Type B pancreatic cell (in vitro differentiated cells): ENCODE measurements at regions not wholly inside any gene's neighbourhood (a gene's known extent, or its start where the extent isn't known, plus 50 kb on each side); places are given as distances from the start of the nearest gene placed in this dataset.

ENCODE experiments used
- DNase-seq: peaks from one replicate; pipeline ENCODE4 v3.0.0; 2021; ENCODE audit warnings: mixed read lengths; ENCODE audit not compliant: unreplicated experiment; ENCODE audit errors: extremely low spot score
- H3K27ac Mint-ChIP-seq: 2 replicates; pipeline ENCODE4 v1.8.0; 2021; ENCODE audit warnings: mild to moderate bottlenecking, mixed read lengths
- H3K27me3 Mint-ChIP-seq: 2 replicates; pipeline ENCODE4 v1.8.0; 2021; ENCODE audit warnings: mixed read lengths
- H3K36me3 Mint-ChIP-seq: 2 replicates; pipeline ENCODE4 v1.8.0; 2021; ENCODE audit warnings: mixed read lengths
- H3K4me1 Mint-ChIP-seq: one replicate; pipeline ENCODE4 v1.8.0; 2021; ENCODE audit warnings: mixed read lengths; ENCODE audit not compliant: unreplicated experiment
- H3K4me3 Mint-ChIP-seq: 2 replicates; pipeline ENCODE4 v1.8.0; 2021; ENCODE audit warnings: mild to moderate bottlenecking, mixed read lengths
- H3K9me3 Mint-ChIP-seq: 2 replicates; pipeline ENCODE4 v1.8.0; 2021; ENCODE audit warnings: mixed read lengths
- TF ChIP-seq, protein P1 (sequence below): fragments of 200-600 bp; sonication (generic); conservative IDR thresholded peaks from 2 replicates; pipeline ENCODE4 v1.5.0; 2021; ENCODE audit warnings: antibody characterized with exemption, mild to moderate bottlenecking

DNA sequence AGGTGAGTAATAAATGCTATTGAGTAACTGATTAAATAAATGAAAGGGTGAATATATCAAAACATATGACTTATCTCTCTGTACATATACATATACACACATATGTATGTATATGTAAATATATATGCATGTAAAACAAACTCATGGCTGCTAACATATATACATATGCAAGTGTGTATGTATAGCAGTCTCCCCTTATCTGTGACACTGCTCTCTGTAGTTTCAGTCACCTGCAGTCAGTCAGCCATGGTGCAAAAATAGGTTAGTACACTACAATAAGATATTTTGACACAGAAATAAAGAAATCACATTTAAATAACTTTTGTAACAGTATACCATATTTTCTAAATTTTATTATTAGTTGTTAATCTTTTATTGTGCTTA, 467.4 kb downstream of the EPHA5 start:
- Mint-ChIP-seq H3K27me3 (no peaks in the 10 kb centered on the region), H3K4me1 (no peaks in the 10 kb centered on the region), H3K4me3 (no peak overlapping the region), H3K36me3 (no peaks in the 10 kb centered on the region), H3K9me3 (no peaks in the 10 kb centered on the region), H3K27ac (no peak overlapping the region)
- TF ChIP-seq, protein P1, sequence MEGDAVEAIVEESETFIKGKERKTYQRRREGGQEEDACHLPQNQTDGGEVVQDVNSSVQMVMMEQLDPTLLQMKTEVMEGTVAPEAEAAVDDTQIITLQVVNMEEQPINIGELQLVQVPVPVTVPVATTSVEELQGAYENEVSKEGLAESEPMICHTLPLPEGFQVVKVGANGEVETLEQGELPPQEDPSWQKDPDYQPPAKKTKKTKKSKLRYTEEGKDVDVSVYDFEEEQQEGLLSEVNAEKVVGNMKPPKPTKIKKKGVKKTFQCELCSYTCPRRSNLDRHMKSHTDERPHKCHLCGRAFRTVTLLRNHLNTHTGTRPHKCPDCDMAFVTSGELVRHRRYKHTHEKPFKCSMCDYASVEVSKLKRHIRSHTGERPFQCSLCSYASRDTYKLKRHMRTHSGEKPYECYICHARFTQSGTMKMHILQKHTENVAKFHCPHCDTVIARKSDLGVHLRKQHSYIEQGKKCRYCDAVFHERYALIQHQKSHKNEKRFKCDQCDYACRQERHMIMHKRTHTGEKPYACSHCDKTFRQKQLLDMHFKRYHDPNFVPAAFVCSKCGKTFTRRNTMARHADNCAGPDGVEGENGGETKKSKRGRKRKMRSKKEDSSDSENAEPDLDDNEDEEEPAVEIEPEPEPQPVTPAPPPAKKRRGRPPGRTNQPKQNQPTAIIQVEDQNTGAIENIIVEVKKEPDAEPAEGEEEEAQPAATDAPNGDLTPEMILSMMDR = no peak
- no peak for DNase-seq

DNA sequence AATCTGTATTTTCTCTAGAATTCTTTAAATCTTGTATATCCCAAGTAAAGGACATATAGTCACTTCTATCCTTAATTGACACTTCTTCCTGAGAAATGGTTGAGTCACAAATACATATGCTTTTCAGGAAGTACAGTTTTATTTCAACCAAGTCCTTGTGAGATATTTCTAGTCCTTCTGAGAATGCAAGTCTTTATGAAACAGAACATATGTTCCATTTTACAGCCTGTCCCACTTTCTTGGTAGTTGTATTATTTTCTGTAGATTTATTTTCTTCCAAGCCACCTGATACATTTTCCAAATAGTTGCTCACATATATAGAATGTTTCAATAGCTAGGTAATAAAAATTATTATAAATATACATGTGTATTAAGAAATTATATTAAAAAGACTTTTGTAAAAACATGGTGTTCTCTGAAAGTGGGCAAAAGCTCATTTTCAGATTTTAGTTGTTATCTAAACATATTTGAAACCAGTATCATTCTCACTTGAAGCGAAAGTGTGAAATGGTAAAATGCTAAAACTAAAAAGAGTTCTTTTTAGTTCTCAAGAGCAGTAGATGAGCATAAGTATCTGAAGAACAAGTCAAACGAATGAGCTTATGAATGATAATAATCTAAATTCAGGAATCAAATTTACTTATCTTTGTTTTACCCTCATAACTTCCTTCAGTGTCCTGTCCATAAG, 468.0 kb downstream of the EPHA5 start:
- no peak overlapping the region for H3K27ac Mint-ChIP-seq
- TF ChIP-seq, protein P1 = no peak
- no peaks in the 10 kb centered on the region for H3K36me3 Mint-ChIP-seq
- no peaks in the 10 kb centered on the region for H3K9me3 Mint-ChIP-seq
- no peaks in the 10 kb centered on the region for H3K4me1 Mint-ChIP-seq
- no peak for DNase-seq
- H3K4me3 Mint-ChIP-seq = no peak overlapping the region
- H3K27me3 Mint-ChIP-seq = no peaks in the 10 kb centered on the region

DNA sequence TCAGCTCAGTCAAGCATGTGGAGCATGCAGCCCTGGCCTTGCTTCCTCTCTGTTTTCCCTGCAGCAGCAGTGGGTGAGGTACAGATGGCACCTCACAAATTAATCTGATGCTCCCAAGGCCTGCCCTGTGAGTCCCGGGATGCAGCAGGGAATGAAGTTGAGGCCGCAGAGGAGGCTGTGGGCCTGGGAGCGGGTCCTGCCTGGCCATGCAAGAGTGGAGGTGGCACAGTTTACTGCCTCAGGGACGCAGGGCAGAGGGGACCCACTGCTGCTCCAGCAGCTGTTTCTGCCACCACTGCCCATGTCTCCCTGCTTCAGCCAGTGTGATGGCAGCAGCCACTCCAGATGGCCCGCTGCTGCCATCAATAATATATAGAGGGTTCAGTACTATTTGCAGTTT, 474.6 kb downstream of the EPHA5 start:
- Mint-ChIP-seq H3K27ac (no peak overlapping the region), H3K4me1 (no peaks in the 10 kb centered on the region), H3K9me3 (no peaks in the 10 kb centered on the region), H3K36me3 (no peaks in the 10 kb centered on the region), H3K27me3 (no peaks in the 10 kb centered on the region), H3K4me3 (no peak overlapping the region)
- TF ChIP-seq, protein P1 = no peak
- no peak for DNase-seq

DNA sequence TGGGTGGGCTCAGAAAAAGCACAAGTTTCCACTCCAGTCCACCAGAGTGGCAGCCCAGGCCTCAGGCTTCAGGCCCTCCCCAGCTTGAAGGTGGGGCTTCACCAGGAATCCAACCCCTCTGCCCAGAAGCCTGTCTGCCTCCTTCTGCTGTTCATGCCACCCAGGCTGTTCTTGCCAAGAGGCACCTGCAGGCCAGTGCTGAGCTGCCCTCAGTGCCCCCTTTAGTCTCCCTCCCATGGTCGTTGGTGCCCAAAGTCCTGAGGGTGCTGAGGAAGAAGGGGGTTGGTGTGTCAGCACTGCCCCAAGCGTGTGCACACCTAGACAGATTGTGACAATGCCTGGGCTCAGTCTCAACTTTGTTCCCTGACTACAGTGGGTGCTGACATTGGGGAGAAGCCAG, 475.3 kb downstream of the EPHA5 start:
- TF ChIP-seq, protein P1 = no peak

DNA sequence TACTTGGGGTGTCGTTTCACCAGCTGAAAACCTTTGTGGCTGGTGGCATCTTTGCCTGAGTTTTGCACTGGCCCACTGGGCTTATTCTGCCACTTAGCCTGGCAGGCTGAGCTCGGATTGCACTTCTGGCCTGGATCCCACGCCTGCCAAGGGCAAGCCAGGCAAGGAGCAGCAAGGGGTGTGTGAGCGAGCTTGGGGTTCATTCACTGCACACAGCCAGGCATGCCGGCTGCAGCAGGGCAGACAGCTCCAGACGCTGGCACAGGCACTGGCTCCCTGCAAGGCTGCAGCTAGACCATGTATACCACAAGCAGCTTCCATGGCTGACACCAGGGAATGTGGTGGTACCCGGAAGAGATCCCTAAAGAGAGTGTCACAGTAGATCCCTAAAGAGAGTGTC, 476.3 kb downstream of the EPHA5 start:
- Mint-ChIP-seq H3K27ac (no peak overlapping the region), H3K36me3 (no peaks in the 10 kb centered on the region), H3K9me3 (no peaks in the 10 kb centered on the region), H3K4me3 (no peak overlapping the region), H3K27me3 (no peaks in the 10 kb centered on the region), H3K4me1 (no peaks in the 10 kb centered on the region)
- DNase-seq = no peak
- TF ChIP-seq, protein P1 = no peak

More for the DNA sequence above, 475.3 kb downstream of the EPHA5 start:
- Mint-ChIP-seq H3K27me3 (no peaks in the 10 kb centered on the region), H3K36me3 (no peaks in the 10 kb centered on the region), H3K4me1 (no peaks in the 10 kb centered on the region), H3K4me3 (no peak overlapping the region), H3K9me3 (no peaks in the 10 kb centered on the region), H3K27ac (no peak overlapping the region)
- no peak for DNase-seq

DNA sequence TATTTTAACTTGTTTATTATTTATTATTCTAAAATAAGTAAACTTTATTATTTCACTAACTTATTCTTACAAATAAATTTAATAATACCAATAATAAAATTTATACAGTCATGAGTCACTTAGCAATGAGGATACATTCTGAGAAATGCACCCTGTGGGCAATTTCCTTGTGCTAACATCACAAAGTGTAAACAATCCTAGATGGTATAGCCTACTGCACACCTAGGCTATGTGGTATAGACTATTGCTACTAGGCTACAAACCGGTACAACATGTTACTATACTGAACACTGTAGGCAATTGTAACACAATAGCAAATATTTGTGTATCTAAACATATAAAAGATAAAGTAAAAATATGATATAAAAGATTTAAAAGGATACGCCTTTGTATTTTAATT, 479.5 kb downstream of the EPHA5 start:
- Mint-ChIP-seq H3K4me3 (no peak overlapping the region), H3K9me3 (no peaks in the 10 kb centered on the region)

More for the DNA sequence above, 479.5 kb downstream of the EPHA5 start:
- Mint-ChIP-seq H3K4me1 (no peaks in the 10 kb centered on the region), H3K36me3 (no peaks in the 10 kb centered on the region), H3K27ac (no peak overlapping the region), H3K27me3 (no peaks in the 10 kb centered on the region)
- DNase-seq = no peak
- TF ChIP-seq, protein P1 = no peak
